D341Med (cell line): ENCODE measurements at regions not wholly inside any gene's neighbourhood (a gene's known extent, or its start where the extent isn't known, plus 50 kb on each side); places are given as distances from the start of the nearest gene placed in this dataset.

Experiments used
- DNase-seq: peaks from one replicate; pipeline ENCODE4 v3.0.0; 2012; ENCODE audit warnings: low spot score

DNA sequence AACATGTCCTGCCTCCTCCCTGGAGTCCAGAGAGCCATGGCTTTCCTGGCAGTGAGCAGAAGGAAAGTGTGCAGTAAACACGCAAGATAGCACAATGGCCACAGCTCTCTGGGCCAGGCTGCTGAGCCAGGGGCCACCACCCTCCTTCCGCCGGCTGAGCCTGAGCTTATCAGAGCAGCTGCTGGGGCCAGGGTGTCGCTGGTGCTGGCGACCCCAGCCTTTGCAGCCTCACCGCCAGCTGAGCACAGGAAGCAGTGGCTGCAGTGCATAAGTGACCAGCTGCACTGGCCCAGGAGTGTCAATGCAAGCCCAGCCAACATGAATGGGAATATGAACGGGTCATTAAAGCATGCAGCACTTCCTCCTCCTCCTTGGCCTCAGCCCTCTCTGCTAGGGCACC is 172.0 kb downstream of the ZFP36L2 start:
- DNase-seq = no peak

DNA sequence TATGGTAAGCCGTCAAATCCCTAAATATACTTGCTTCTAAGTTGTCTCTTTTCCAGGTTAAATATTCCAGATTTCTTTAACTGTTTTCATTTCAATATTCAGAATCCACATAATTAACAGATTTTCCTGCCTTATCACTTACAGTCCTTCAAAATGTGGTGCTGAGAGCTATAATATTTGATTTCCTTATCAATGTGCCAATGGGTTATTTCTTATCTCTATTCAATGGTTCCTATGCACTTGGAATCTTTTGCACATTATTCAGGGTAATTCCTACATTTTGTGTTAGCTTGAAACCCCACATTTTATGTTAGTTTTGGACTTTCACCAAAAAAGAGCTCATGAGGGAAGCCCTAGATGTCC is 173.5 kb downstream of the ZFP36L2 start:
- no peak for DNase-seq

DNA sequence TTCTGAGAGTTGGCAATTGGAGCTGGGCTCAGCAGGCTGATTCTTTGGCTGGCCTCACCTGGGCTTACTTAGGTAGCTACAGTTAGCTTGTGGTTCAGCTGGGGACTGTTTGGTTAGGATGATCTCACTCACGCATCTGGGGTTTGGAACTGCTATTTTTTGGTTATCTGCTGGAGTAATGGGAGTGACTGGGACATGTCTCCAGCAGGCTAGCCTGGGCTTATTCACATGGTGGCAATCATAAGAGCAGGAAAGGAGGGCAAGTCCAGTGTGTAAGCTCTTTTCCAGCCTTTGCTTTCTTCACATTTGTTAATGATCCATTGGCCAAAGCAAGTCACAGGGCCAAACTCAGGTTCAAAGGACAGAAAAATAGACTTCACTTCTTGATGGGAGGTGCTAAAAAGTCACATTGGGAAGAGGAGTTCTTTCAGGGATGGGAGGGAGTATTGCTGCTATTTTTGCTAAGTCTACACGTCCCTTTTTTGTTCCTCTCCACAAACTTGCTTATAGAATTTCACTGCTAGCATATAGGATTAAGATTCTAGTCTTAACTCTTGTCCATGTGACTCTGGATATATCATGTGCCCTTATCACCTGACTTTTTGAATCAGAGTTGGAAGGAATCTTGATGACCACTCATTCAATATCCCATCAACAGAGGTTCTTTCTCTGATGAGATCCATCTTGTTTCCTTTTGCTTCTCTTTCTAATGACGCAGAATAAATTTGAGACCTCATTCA is 174.0 kb downstream of the ZFP36L2 start:
- no peak for DNase-seq

DNA sequence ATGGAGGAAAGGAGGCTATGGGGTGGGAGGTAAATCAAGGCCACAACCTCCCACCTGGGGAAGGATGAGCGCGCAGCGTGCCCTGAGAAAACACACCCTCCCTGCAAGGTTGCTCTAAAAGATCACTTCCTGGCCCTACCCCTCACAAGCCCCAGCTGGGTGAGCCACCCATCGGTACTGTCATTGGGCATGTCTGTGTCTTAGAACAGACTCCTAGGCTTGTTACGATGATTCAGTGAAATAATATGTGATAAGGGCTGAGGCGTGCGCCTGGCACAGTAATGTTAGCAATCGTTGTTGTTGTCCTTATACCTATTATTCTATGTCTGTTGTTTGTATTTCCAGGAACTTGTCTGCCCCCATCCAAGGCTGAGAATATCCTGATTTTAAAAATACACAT is 175.1 kb downstream of the ZFP36L2 start:
- DNase-seq = no peak

DNA sequence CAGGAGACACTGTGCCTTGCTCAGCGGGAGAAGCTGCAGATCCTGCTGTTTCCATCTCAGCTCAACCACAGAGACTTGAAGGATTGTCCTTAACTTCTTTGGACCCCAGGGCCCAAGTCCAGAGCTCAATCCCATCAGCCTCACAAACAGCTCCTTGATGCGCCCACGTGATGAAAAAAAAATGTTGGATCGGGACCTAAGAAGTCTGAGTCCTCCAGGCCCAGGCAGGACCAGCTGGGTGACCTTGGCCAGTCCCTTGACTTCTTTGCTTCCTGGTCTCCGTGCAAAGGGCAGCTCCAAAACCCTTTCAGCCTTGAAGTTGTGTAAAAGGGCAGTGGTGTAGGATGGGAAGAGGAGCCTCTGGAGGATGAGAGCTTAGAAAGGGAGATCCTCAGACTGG is 175.5 kb downstream of the ZFP36L2 start:
- DNase-seq = no peak

DNA sequence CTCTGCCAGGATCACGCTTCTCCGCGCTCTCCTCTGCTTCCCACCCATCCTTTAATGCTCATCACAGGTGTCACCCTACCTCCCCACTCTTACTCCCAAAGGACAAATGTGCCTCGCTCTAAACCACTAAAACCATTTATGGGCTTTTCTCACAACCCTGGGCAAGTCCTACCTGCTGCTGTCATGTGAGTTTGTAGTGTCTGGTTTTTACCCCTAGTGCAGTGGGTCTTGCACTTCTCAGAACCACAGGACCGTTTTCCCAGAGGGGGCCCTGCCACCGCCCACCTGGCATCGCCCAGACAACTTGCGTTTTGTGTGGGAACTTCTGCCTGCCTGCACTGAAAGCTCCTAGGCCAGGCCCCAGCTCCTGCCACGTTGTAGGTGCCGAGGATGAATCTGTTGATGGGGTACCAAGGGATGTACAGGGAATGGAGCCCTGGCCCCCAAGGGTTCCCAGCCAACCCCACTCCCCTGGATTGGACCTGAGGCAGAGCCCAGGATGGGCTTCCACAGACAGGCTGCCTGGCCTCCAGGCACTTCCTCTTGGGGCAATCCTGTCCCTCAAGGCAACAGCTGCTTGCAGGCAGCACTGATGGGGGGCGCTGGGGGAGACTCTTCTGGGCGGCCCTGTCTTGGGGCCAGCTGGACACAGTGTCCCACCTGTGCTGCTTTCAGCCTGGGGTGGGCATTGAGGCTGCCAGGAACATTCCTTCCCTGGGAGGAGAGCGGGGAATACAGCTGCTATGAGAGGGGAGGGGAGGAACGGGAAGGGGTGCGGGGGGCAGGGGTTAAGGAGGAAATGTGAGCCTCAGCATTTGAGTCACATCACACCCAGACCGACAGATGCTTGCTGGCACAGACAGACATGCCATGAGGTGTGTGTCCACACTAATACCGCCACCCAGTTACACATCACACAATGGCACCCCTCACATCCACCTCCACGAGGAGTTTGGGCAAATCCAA is 176.3 kb downstream of the ZFP36L2 start:
- no peak for DNase-seq

DNA sequence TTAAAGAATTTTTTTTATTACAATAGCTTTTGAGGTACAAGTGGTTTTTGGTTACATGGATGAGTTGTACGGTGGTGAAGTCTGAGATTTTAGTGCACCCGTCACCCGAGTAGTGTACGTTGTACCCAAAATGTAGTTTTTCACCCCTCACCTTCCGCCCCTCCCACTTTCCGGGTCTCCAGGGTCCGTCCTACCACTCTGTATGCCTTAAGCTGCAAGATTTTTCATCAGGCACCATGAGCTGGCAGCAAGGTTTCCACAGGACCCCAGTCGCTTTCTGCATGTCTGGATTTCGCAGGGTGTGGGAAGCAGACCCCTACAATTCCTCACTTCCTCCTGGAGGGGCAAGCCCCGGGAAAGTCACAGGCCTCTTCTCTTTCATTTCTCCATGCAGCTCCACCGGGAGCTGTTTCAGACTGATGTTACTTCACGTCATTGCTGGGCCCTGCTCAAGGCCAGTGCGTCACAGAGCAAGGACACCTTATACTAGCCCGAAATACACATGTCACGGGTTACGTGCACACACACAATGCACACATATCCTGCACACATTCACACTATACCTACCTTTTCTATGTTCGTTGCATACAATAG is 179.1 kb downstream of the ZFP36L2 start:
- DNase-seq = no peak

DNA sequence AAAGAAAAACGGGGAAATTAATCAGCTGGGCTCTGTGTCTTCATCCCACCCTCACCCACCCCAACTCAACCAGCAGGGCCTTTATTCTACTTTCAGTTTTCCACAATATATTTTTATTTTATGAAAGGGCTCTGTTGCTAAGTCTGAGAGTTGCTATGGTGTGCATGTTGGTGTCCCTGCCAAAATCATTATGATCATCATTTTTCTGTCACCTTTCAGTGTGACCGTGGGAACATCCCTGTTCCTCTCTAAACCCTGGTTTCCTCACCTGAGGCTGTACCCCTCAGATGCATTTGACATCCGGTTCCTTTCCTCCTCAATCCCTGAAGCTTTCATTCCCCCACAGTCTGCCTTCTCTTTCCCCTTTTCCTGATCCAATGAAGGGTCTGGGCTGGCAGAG is 180.5 kb downstream of the ZFP36L2 start:
- DNase-seq = no peak

DNA sequence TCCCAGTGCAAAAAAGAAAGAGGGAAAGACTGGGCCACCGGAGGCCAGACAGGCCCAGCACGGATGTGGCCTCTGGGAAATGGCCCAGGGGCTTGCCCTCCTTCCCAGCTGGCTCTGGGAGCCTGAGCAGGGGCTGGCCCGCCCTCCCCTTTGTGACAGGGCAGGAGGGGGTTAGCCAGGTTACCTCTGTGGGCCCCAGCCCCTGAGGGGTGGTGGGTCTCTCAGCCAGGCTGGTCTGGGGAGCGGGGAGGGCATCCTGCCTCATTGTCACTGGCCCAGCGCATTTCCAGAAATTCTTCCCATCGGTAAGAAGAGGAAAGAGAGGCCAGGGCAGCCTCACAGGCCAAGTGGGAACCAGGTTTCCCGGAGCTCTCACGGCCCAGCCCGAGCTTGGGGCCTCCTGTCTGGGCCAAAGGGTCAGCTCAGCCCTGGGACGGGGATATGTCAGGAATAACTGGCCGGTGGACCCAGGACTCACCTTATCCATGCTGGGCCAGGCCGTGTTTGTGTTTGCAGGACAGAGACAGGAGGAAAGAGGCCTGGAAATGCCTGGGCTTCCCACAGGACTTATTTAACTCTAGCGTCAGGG is 182.2 kb downstream of the ZFP36L2 start:
- no peak for DNase-seq

DNA sequence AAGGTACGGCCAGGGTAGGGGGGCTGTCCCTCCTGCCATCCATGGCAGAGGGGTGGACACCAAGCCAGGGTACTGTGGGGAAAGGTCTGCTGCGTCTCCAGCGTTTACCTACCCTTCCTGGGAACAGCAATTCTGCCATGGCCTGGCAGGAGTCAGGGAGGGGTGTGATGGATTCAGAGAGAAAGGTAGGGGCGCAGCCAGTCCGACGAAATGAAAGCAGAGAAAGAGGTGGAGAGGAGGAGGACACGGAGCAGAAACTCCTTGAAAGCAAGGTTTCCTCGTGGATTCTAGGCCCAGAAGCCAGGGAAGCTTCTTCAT is 182.9 kb downstream of the ZFP36L2 start:
- no peak for DNase-seq

DNA sequence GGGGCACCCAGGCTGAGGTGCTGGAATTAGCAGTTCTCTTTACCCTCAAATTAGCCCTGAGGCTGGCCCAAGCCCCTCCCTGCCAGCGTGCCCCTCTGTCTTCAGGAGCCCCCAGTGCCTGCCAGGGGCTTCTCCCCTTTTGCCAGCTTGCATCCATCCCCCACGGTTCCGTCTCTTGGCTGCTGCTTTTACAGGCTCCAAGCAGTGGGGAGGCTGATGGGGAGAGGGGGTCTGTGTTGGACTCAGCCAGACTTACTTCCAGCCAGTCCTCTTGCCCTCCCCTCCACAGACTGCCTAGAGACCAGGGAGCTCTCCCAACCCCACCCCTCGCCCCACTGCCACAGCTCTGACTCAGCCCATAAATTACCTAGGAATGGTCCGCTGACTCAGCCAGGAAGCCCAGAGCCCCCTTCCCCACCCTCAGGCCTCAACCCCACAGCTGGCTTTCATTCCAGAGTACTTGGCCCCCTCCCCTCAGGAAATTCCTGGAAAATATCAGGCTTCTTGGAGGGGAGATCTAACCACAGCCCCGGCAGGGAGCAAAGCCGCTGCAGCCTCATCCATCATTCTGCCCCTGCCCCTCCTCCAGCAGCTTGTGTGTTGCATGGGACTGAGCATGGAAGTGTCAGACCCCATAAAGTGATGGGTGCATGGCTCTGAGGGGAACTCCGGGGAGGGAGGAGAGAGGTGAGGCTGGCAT is 184.6 kb downstream of the ZFP36L2 start:
- no peak for DNase-seq

DNA sequence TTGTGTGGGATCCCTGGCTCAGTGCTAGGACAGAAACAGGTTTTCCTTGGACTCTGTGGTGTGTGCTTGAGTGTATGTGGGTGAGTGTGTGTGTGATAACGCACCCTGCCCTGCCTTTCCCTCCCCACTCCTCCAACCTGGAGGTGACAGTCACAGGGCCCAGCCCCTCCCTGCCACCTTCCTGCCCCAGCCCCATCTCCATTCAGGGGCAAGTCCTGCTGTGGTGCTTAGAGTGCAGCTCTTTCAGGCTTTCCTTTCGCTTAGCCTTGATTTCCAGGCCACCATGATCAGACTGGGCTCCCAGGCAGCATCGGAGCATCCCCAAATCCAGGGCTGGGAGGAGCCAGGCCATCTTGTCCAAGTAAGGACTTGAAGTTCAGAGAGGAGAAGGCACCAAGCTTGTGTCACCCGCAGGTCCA is 185.2 kb downstream of the ZFP36L2 start:
- DNase-seq = no peak

DNA sequence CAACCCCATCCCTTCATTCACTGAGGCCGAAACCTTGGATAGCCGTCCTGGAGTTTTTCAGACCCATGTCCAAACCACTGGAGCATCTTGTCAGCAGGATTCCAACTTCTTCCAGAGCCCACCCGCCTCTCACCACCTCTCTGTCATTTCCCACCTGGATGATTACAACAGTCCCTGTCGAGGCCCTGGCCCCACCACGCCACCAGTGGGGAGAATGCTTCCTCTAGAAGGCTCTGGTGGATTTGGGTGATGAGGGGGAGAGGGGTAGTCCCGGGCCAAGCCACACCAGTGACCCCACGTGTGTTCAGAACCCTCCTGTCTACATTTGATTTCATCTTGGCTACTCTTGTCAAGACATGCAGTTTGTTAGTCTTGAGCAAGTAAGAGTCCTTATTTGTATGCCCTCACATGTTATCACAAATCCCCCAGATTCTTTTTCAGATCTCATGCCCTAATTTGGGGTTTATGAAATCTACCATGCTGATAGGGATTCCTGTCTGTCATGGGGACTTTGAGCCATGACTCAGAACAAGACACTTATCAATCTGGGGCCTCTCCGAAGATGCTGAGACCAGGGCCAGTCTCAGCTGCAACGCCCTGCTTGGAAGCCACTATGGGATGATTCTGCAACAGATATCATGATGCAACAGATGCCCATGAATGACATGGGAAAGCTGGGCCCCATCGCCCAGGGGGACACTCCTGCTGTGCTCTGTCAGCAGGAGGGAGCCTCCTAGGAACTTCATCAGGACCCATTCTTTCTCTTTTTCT is 186.1 kb downstream of the ZFP36L2 start:
- DNase-seq = no peak

DNA sequence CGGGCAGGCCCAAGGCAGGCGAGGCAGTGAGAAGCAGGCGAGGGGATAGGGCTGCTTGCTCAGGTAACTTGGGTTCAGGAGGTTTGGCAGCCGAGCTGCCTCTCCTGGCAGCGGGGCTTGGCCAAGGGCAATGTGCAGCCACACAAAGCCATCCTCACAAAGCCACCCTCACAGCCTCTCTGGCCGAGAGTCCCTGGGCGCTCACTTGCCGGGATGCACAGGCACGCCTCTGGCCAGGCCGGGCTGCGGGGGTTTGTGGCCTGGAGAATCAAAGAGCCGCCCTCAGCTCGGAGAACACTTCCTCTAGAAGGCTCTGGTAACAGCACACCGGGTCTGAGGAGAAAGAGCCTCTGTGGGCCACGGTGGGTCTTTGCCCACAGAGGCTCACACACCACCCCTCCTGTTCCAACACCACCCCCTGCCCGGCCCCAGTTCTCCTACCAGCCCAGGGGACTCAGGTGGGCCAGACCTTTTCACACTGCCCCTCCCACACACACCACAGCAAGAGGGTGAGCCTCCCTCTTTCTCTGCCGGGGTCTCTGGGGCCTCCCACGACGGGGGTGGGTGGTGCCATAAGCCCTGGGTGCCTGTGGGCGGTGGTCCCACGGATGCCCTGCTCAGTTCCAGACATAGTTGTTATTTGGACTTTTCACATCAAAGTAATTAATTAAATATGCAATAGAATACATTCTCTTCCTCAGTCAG is 186.9 kb downstream of the ZFP36L2 start:
- no peak for DNase-seq

DNA sequence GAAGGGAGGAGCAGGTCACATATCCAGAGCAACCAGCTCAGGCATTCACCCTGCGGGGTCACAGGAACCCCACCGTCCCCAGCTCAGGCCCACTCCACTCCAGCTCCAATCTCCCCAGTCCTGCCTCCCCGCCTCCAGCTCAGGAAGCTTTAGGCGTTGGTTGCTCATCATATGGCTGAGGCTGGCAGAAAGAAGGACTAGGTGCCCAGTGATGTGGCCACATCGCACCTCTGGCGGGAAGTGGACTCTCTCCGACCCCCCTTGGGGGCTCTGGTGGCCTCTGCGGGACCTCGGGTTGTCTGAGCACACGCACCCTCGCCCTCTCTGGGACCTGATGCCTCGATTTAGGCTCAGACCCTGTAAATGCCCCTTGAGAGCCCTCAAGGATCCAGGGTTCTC is 187.7 kb downstream of the ZFP36L2 start:
- DNase-seq = no peak

DNA sequence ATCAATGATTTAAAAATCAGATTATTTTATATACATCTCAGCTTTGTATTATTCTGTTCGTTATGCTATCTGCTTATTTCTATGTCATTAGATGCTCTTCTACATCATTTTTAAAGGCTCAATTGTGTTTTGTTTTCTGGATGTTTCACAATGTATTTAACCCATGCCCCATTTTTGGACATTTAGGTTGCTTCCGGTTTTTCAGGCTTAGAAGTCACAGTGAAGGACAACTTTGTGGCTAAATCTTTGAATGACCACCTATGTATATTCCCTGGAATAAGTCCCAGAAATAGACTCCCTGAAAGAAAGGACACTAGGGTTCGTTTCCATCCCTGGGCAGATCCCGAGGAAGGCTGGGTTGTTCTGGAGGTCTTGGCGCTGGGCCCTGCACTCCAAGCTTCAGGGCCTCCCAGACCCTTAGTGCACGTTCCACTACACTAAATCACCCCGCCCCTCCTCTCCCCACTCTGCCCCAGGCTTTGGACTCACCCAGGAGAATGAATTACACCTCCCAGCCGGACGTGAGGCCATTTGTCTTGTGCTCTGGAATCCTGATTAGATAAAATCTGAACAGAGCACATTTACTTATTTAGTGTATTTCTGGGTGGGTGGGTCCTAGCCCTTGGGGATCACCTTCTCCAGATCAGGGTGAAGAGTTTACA is 188.2 kb downstream of the ZFP36L2 start:
- no peak for DNase-seq

DNA sequence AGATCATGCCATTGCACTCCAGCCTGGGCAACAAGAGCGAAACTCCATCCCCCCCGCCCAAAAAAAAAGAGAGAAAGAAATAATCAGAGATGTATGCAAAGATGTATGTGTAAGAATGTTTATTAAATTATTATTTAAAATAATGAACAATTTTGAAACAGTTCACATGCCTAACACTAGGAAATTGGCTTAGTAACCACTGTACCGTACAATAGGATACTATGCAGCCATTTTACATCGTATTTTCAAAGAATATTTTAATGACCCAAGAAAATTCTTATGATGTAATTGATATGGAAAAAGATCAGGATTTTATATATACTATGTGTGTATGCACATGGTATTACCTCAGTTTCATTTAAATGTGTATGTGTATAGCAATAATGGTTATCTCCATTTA is 190.5 kb downstream of the ZFP36L2 start:
- no peak for DNase-seq

DNA sequence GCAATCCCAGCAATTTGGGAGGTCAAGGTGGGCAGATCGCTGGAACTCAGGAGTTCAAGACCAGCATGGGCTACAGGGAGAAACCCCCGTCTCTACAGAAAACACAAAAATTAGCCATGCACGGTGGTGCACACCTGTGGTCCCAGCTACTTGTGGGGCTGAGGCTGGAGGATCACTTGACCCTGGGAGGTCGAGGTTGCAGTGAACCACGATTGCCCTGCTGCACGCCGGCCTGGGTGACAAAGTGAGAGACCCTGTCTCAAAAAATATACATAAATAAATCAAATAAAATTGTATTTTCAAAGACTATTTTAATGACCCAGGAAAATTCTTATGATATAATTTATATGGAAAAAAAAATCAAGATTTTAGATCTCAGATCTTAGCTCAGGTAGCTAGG is 191.5 kb downstream of the ZFP36L2 start:
- no peak for DNase-seq

DNA sequence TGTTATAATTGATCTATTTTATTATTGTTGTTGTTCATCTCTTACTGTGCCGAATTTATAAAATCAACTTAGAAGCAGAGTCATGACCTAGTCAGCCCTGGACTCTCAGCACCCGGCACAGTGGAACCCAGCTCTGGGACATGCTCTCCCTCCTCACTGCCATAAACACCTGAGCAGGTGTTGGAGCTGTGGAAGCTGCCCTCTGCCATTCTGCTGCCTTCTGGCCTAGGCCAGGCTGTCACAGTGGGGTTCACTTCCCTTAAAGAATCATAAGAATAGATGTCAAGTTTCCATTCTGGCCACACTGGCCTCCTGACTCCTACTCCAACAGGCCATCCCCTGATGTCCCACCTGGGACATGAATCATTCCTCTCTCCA is 192.2 kb downstream of the ZFP36L2 start:
- DNase-seq = no peak
